GM12878 (cell line): ENCODE measurements at regions not wholly inside any gene's neighbourhood (a gene's known extent, or its start where the extent isn't known, plus 50 kb on each side); places are given as distances from the start of the nearest gene placed in this dataset.

Source experiments
- ATAC-seq: fragments of 200-7000 bp; cut with Tn5 transposase; 3 replicates; pipeline ENCODE4 v1.9.1; 2020; ENCODE audit warnings: mild to moderate bottlenecking, moderate library complexity
- BruUV-seq: library from RNA; stranded (reverse); fragments of 400-500 nt; replicated peaks from 2 replicates; lab custom pipeline; 2021; lab: Mats Ljungman, UMichigan
- CTCF ChIA-PET: fragments of 300-600 bp; sonication (Branson Sonifier 250); formaldehyde crosslinking; extraction: SDS; loops from one replicate; lab custom pipeline; 2021; ENCODE audit warnings: inconsistent platforms; lab: Yijun Ruan, JAX
- POLR2A ChIA-PET: fragments of 350-600 bp; formaldehyde crosslinking; extraction: SDS; loops from one replicate; lab custom pipeline; 2021; ENCODE audit warnings: inconsistent platforms; lab: Charles Lee
- RAD21 ChIA-PET: fragments of 300-600 bp; sonication (Branson Sonifier 250); formaldehyde crosslinking; loops from one replicate; lab custom pipeline; 2023; ENCODE audit warnings: antibody characterized with exemption; ENCODE audit not compliant: unreplicated experiment; lab: Charles Lee
- SMC1A ChIA-PET: fragments of 300-600 bp; sonication (Branson Sonifier 250); formaldehyde crosslinking; loops from one replicate; lab custom pipeline; 2023; ENCODE audit not compliant: unreplicated experiment, uncharacterized antibody; lab: Charles Lee
- DNase-seq: peaks from one replicate; pipeline ENCODE4 v3.0.0-alpha.2; 2011; ENCODE audit warnings: low read depth, low spot score
- FAIRE-seq: peaks from 3 replicates; lab custom pipeline; 2011; peaks lifted over from hg19 to GRCh38; lab: Jason Lieb, UNC
- H2AFZ ChIP-seq: 2 replicates; pipeline ENCODE4 v1.6.0; 2011; ENCODE audit warnings: low read depth, low read length, control low read depth; ENCODE audit not compliant: control insufficient read depth
- H3K27ac ChIP-seq: 2 replicates; pipeline ENCODE4 v1.5.1; 2011; ENCODE audit warnings: control low read depth; ENCODE audit not compliant: control insufficient read depth, insufficient read depth
- H3K27me3 ChIP-seq, 2 experiments: replicated peaks in 1 of 2; 2 replicates each; pipeline versions ENCODE4 v1.6.0 to v1.6.1; 2011; ENCODE audit warnings: low read length in 1 of 2; ENCODE audit not compliant: control insufficient read depth in 2 of 2, insufficient read depth in 2 of 2
- H3K36me3 ChIP-seq, 2 experiments: 2 replicates each; pipeline ENCODE4 v1.5.1; 2011; ENCODE audit warnings: low read length in 1 of 2; ENCODE audit not compliant: control insufficient read depth in 2 of 2, insufficient read depth in 2 of 2
- H3K4me1 ChIP-seq: 2 replicates; pipeline ENCODE4 v1.6.1; 2011; ENCODE audit warnings: mild to moderate bottlenecking, low read length, moderate library complexity, mixed read lengths; ENCODE audit not compliant: control insufficient read depth, insufficient read depth
- H3K4me2 ChIP-seq: 2 replicates; pipeline ENCODE4 v1.6.0; 2011; ENCODE audit warnings: control low read depth; ENCODE audit not compliant: control insufficient read depth, insufficient read depth
- H3K4me3 ChIP-seq: fragments of 200-600 bp; sonication (generic); 2 replicates; pipeline ENCODE4 v1.5.1; 2016
- H3K79me2 ChIP-seq: 2 replicates; pipeline ENCODE4 v1.6.0; 2011; ENCODE audit warnings: low read length; ENCODE audit not compliant: control insufficient read depth, insufficient read depth
- H3K9ac ChIP-seq: 2 replicates; pipeline ENCODE4 v1.8.0; 2011; ENCODE audit warnings: low read length, control low read depth, mixed read lengths; ENCODE audit not compliant: control insufficient read depth, insufficient read depth
- H3K9me3 ChIP-seq: replicated peaks from 3 replicates; pipeline ENCODE4 v1.5.1; 2011; ENCODE audit warnings: mild to moderate bottlenecking, low read length; ENCODE audit not compliant: control insufficient read depth, insufficient read depth
- H4K20me1 ChIP-seq: 2 replicates; pipeline ENCODE4 v1.6.0; 2011; ENCODE audit not compliant: control insufficient read depth, insufficient read depth
- CBFB ChIP-seq: IDR thresholded peaks from 2 replicates; pipeline ENCODE4 v1.6.1; 2016; ENCODE audit warnings: antibody characterized with exemption, low read depth
- YBX1 ChIP-seq: fragments of 450-650 bp; IDR thresholded peaks from 2 replicates; pipeline ENCODE4 v1.6.1; 2016; ENCODE audit warnings: antibody characterized with exemption
- WGBS: methylation state at CpG from one replicate; pipeline ENCODE4 v1.1.6; 2016; ENCODE audit warnings: low lambda C conversion rate; ENCODE audit not compliant: insufficient replicate concordance, insufficient coverage; ENCODE audit errors: missing lambda C conversion rate; 5-methylcytosine and 5-hydroxymethylcytosine counted together
- in situ Hi-C: fragments of 300-500 bp; cut with MboI; formaldehyde crosslinking; loops from 9 replicates; pipeline ENCODE4 v1.14.3; 2018; ENCODE audit warnings: mixed read lengths
- intact Hi-C: fragments of 100-400 bp; cut with micrococcal nuclease; formaldehyde crosslinking; loops from one replicate; pipeline ENCODE4 v1.14.2; 2022; ENCODE audit not compliant: unreplicated experiment
- TF ChIP-seq, protein P1 (sequence below): IDR thresholded peaks from 2 replicates; pipeline ENCODE4 v1.6.1; 2011; ENCODE audit warnings: low read depth, low read length, improper control_type of control experiment, borderline replicate concordance
- TF ChIP-seq, protein P2 (sequence below): IDR thresholded peaks from 2 replicates; pipeline ENCODE4 v1.6.1; 2011; ENCODE audit warnings: mild to moderate bottlenecking, low read depth, low read length, moderate library complexity; ENCODE audit not compliant: insufficient replicate concordance
- TF ChIP-seq, protein P3 (sequence below): fragments of 150-350 bp; IDR thresholded peaks from 2 replicates; pipeline ENCODE4 v1.6.1; 2014; ENCODE audit warnings: mild to moderate bottlenecking, low read depth, low read length

DNA sequence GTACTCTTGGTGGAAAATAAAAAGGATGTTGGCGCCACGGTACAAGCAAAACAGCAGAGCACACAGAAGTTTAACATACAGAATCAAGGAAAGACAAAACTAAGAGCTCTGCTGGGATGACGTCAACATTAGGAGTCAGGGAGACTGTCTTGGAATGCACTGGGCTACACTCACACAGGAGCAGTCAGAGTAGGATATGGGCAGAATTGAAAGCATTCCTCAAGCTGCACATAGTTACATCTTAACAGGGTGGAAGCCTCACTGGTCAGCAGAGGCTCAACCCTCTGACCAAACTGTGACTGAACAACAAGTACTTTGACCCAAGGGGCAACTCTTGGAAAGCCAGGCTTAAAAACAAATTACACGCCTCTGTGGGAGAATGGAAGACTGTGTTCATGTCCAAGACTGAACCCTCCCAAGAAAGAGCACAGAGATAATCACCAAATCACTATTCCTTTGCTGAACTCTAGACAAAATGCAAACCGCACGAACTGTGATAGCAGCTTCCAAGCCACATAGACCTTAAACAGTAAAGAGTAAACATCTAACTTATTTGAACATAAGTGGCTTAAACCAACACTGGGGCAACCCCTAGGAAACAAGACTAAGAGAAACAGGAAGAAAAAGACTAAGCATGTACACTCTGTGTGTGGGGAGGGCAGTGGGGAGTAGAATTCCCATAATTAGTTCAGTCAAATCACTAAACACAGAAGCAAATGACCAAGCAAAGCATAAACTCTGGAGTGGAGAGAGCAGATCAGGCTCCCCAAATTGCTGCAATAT, 772.7 kb downstream of the PRELID2 start:
- CTCF ChIA-PET: no interaction called here
- WGBS: 69% methylated on average over 6 of the region's 6 CpGs
- Histone ChIP-seq H3K27ac (no peak overlapping the region), H3K9me3 (no peaks in the 10 kb centered on the region), H3K9ac (no peak overlapping the region), H3K36me3 (no peaks in the 10 kb centered on the region), H3K79me2 (no peaks in the 10 kb centered on the region), H3K27me3 (no peaks in the 10 kb centered on the region), H2AFZ (no peak overlapping the region), H4K20me1 (no peaks in the 10 kb centered on the region), H3K4me1 (no peaks in the 10 kb centered on the region; the same call in 1 of the 2 replicates), H3K4me3 (no peak overlapping the region), H3K4me2 (no peak overlapping the region)
- no peak for DNase-seq
- intact Hi-C loops: no loop called here
- RAD21 ChIA-PET: no interaction called here
- SMC1A ChIA-PET: interaction anchor here (0.6 kb wide), 1 partner anchor 10 kb away, joined by 3 read pairs; no protein-coding TSS in a partner anchor
- BruUV-seq: no TSS peak
- ATAC-seq: no peak
- POLR2A ChIA-PET: no interaction called here
- no peak for FAIRE-seq
- in situ Hi-C loops: no loop called here
- no peak for TF ChIP-seq CBFB
- TF ChIP-seq, protein P1, sequence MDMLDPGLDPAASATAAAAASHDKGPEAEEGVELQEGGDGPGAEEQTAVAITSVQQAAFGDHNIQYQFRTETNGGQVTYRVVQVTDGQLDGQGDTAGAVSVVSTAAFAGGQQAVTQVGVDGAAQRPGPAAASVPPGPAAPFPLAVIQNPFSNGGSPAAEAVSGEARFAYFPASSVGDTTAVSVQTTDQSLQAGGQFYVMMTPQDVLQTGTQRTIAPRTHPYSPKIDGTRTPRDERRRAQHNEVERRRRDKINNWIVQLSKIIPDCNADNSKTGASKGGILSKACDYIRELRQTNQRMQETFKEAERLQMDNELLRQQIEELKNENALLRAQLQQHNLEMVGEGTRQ: no peak
- TF ChIP-seq YBX1: no peak
- TF ChIP-seq, protein P2, sequence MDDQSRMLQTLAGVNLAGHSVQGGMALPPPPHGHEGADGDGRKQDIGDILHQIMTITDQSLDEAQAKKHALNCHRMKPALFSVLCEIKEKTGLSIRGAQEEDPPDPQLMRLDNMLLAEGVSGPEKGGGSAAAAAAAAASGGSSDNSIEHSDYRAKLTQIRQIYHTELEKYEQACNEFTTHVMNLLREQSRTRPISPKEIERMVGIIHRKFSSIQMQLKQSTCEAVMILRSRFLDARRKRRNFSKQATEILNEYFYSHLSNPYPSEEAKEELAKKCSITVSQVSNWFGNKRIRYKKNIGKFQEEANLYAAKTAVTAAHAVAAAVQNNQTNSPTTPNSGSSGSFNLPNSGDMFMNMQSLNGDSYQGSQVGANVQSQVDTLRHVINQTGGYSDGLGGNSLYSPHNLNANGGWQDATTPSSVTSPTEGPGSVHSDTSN: no peak
- TF ChIP-seq, protein P3, sequence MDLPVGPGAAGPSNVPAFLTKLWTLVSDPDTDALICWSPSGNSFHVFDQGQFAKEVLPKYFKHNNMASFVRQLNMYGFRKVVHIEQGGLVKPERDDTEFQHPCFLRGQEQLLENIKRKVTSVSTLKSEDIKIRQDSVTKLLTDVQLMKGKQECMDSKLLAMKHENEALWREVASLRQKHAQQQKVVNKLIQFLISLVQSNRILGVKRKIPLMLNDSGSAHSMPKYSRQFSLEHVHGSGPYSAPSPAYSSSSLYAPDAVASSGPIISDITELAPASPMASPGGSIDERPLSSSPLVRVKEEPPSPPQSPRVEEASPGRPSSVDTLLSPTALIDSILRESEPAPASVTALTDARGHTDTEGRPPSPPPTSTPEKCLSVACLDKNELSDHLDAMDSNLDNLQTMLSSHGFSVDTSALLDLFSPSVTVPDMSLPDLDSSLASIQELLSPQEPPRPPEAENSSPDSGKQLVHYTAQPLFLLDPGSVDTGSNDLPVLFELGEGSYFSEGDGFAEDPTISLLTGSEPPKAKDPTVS: no peak
- TF ChIP-seq, all 136 proteins: peak for 0
